Brain microvascular endothelial cell (primary cell): ENCODE measurements at regions not wholly inside any gene's neighbourhood (a gene's known extent, or its start where the extent isn't known, plus 50 kb on each side); places are given as distances from the start of the nearest gene placed in this dataset.
"Not testable (repeated sequence)": the region's sequence is repeated elsewhere in the genome, so short reads cannot be mapped to it uniquely, and the experiment has no call there.

Source experiments
- DNase-seq: peaks from one replicate; pipeline ENCODE4 v3.0.0-alpha.2; 2020
- H3K27ac ChIP-seq: fragments of 250-450 bp; sonication (Bioruptor Pico); 2 replicates; pipeline ENCODE4 v1.5.1; 2020; ENCODE audit warnings: mild to moderate bottlenecking, moderate library complexity
- H3K27me3 ChIP-seq: fragments of 250-450 bp; sonication (Bioruptor Pico); replicated peaks from 2 replicates; pipeline ENCODE4 v1.5.1; 2020; ENCODE audit warnings: mild to moderate bottlenecking
- H3K36me3 ChIP-seq: fragments of 250-450 bp; sonication (Bioruptor Pico); replicated peaks from 2 replicates; pipeline ENCODE4 v1.5.1; 2020; ENCODE audit warnings: mild to moderate bottlenecking
- H3K4me3 ChIP-seq: 2 replicates; pipeline ENCODE4 v1.5.1; 2011; ENCODE audit warnings: low read depth, mild to moderate bottlenecking, control low read depth, low read length, moderate library complexity
- in situ Hi-C: cut with HindIII; loops from 2 replicates; pipeline ENCODE4 v1.10.0; 2017; ENCODE audit warnings: low sequenced_read_pairs, low pct_ligation_motif_present
- TF ChIP-seq, protein P1 (sequence below): IDR thresholded peaks from 2 replicates; pipeline ENCODE4 v1.5.1; 2011; ENCODE audit warnings: low read depth, mild to moderate bottlenecking, moderate library complexity, low read length, control low read depth, inconsistent platforms; ENCODE audit errors: missing control alignments

DNA sequence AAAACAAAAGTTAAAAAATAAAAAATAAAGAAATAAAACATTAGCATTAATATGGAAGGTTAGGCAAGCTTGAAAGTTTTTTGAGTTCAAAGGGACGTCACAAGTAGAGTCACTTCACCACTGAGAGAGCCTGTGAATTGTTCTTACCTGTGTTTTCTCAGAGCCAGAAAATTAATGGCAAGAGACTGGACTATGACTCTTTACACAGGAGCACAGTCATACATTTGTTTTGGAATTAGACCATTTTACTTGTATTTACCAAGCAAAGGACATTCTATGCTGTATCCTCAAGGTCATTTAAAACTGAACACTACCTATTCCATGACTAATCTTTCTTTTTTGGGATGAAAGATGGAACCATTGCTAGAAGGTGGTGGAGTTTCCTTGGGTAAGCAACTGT is 346.1 kb downstream of the FAM47B start:
- in situ Hi-C loops = no loop called here
- Histone ChIP-seq H3K27me3 (no peaks in the 10 kb centered on the region), H3K27ac (no peak overlapping the region), H3K36me3 (no peaks in the 10 kb centered on the region), H3K4me3 (no peak overlapping the region)
- no peak for DNase-seq
- TF ChIP-seq, protein P1, sequence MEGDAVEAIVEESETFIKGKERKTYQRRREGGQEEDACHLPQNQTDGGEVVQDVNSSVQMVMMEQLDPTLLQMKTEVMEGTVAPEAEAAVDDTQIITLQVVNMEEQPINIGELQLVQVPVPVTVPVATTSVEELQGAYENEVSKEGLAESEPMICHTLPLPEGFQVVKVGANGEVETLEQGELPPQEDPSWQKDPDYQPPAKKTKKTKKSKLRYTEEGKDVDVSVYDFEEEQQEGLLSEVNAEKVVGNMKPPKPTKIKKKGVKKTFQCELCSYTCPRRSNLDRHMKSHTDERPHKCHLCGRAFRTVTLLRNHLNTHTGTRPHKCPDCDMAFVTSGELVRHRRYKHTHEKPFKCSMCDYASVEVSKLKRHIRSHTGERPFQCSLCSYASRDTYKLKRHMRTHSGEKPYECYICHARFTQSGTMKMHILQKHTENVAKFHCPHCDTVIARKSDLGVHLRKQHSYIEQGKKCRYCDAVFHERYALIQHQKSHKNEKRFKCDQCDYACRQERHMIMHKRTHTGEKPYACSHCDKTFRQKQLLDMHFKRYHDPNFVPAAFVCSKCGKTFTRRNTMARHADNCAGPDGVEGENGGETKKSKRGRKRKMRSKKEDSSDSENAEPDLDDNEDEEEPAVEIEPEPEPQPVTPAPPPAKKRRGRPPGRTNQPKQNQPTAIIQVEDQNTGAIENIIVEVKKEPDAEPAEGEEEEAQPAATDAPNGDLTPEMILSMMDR = no peak

DNA sequence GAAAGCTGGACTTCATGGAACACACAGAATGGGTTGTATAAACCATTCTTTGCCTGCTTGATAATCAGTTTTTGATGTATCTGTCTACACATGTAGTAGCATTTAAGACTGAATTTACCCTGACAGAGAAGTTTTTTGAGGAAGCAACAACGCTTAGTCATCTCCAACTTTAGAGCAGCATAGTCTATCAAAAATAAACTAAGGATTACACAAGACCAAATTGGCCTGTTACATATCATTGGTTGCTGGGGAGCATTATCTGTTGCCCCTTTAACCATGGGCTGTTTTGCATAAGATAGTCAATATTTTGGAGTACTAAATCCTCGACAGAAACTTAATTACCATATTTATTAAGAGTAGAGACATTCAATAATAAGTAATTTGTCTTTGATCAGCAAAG is 347.4 kb downstream of the FAM47B start:
- TF ChIP-seq, protein P1 = no peak
- Histone ChIP-seq H3K27ac (no peak overlapping the region), H3K36me3 (no peaks in the 10 kb centered on the region), H3K4me3 (no peak overlapping the region), H3K27me3 (no peaks in the 10 kb centered on the region)
- no peak for DNase-seq
- in situ Hi-C loops = no loop called here

DNA sequence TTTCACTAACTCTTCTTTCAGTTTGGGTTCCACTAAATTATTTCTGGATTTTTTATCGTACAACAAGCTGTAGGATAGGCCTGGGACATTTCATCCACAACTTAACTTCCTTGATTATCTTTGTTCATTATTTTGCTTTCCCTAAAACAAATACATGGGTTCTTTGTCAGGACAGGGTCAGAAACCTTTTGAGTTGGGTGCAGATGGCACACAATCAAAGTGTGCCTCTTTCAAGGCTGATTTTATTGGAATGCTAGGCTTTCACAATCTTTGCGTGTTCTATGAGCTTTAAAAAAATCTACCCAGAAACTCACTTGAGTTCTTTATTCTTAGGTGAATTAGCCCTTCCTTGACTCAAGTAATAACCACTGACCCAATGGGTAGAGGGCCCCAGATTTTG is 348.4 kb downstream of the FAM47B start:
- no peak for DNase-seq
- Histone ChIP-seq H3K36me3 (no peaks in the 10 kb centered on the region), H3K27me3 (no peaks in the 10 kb centered on the region), H3K27ac (no peak overlapping the region), H3K4me3 (no peak overlapping the region)
- in situ Hi-C loops = no loop called here
- TF ChIP-seq, protein P1 = no peak

DNA sequence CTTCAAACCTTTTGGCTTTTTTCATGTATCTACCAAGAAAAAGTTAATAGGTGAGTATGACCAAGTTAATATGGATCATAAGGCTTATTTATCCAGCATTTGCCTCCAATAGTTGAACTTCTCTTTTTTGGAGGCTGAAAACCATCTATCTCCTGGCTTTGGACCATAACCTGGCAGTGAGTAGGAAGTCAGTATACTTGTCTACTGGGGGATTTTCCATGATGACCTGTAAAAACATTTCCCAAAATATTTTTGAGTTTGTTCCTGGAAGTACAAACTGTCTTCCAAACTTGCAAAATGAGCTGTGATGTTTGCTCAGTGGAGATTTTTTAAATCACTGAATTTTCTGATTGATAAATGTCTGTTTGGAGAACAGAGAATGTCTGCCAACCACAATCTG is 349.9 kb downstream of the FAM47B start:
- H3K36me3 ChIP-seq = no peaks in the 10 kb centered on the region
- TF ChIP-seq, protein P1 = no peak
- no peaks in the 10 kb centered on the region for H3K27me3 ChIP-seq
- H3K4me3 ChIP-seq = no peak overlapping the region
- in situ Hi-C loops = no loop called here
- H3K27ac ChIP-seq = no peak overlapping the region
- DNase-seq = no peak

DNA sequence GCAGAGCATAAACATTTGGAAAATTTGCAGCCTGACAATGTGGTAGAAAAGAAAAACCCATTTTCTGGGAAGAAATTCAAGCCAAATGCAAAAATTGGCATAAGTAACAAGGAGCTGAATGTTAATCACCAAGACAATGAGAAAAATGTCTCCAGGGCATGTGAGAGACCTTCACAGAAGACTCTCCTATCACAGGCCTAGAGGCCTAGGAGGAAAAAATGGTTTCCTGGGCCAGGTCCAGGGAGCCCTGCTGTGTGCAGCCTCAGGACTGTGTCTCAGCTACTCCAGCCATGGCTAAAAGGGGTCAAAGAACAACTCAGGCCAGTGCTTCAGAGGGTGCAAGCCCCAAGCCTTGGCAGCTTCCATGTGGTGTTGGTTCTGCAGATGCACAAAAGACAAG is 362.4 kb downstream of the FAM47B start:
- H3K27ac ChIP-seq, in situ Hi-C loops, H3K27me3 ChIP-seq, H3K36me3 ChIP-seq, DNase-seq, H3K4me3 ChIP-seq: not testable (repeated sequence)

DNA sequence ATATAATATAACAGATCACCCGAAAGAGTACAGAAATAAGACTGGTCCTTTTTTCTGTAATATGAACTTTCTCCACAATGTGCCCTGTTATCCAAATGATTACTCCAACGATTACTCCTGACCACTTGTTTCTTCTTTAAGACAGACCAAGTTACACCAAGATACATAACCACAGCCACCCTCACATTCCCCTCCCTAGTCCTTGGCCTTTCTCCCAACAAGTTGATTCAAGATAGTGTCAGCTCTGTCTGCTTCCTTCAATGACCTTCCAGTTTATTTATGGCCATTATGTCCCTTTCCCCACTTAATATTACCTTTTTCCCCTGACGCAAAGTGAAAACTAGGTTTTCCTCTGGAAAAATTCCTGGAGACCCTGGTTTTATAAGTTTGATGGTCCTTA is 397.2 kb downstream of the FAM47B start:
- in situ Hi-C loops = no loop called here
- TF ChIP-seq, protein P1 = no peak
- DNase-seq = peak; percentile 6
- Histone ChIP-seq H3K4me3 (no peak overlapping the region), H3K27ac (no peak overlapping the region), H3K27me3 (no peaks in the 10 kb centered on the region), H3K36me3 (no peaks in the 10 kb centered on the region)
